Erythroblast (primary cell): ENCODE measurements at regions not wholly inside any gene's neighbourhood (a gene's known extent, or its start where the extent isn't known, plus 50 kb on each side); places are given as distances from the start of the nearest gene placed in this dataset.
"Not testable (repeated sequence)": the region's sequence is repeated elsewhere in the genome, so short reads cannot be mapped to it uniquely, and the experiment has no call there.

Source experiments
- DNase-seq, 2 experiments: peaks; one replicate each; lab custom pipeline; 2025; lab: John Stamatoyannopoulos, UW
- GATA1 ChIP-seq: IDR thresholded peaks from 2 replicates; pipeline ENCODE4 v1.6.1; 2011; ENCODE audit warnings: low read depth, mild to moderate bottlenecking, control low read depth, low read length, moderate library complexity
- POLR2A ChIP-seq: IDR thresholded peaks from 2 replicates; pipeline ENCODE4 v1.6.1; 2011; ENCODE audit warnings: mild to moderate bottlenecking, low read length

- no peak for TF ChIP-seq GATA1
- TF ChIP-seq POLR2A: no peak
Observed at GRCh38 chr7:3162289-3162688, 118.6 kb upstream of the CARD11 start.

GRCh38 chr7:3162798-3163197 lies 119.1 kb upstream of the CARD11 start:
- not testable (repeated sequence) for DNase-seq

More at GRCh38 chr7:3162289-3162688, 118.6 kb upstream of the CARD11 start:
- DNase-seq: no peak

GRCh38 chr7:3164380-3164792 lies 120.7 kb upstream of the CARD11 start:
- TF ChIP-seq POLR2A: no peak
- DNase-seq: no peak

- TF ChIP-seq GATA1: no peak
- no peak for TF ChIP-seq POLR2A
Observed at GRCh38 chr7:3165681-3166580, 122.3 kb upstream of the CARD11 start.

GRCh38 chr7:3167551-3167950 lies 123.9 kb upstream of the CARD11 start:
- no peak for DNase-seq
- TF ChIP-seq GATA1 (no peak), POLR2A (no peak)

More at GRCh38 chr7:3165681-3166580, 122.3 kb upstream of the CARD11 start:
- DNase-seq: no peak

- no peak for DNase-seq
- TF ChIP-seq POLR2A (no peak), GATA1 (no peak)
Observed at GRCh38 chr7:3168370-3168769, 124.7 kb upstream of the CARD11 start.

GRCh38 chr7:3168869-3169268 lies 125.2 kb upstream of the CARD11 start:
- DNase-seq: no peak
- TF ChIP-seq POLR2A (no peak), GATA1 (no peak)

GRCh38 chr7:3172768-3173280 lies 128.2 kb upstream of the SDK1 start:
- DNase-seq: no peak

GRCh38 chr7:3174515-3175284 lies 126.4 kb upstream of the SDK1 start:
- no peak for TF ChIP-seq GATA1
- TF ChIP-seq POLR2A: no peak
- no peak for DNase-seq

More at GRCh38 chr7:3172768-3173280, 128.2 kb upstream of the SDK1 start:
- TF ChIP-seq POLR2A (no peak), GATA1 (no peak)

- no peak for DNase-seq
- TF ChIP-seq POLR2A: no peak
- no peak for TF ChIP-seq GATA1
Observed at GRCh38 chr7:3175285-3175902, 125.7 kb upstream of the SDK1 start.

GRCh38 chr7:3176112-3177000 lies 124.7 kb upstream of the SDK1 start:
- DNase-seq: no peak
- no peak for TF ChIP-seq GATA1
- no peak for TF ChIP-seq POLR2A

- TF ChIP-seq POLR2A (no peak), GATA1 (no peak)
- DNase-seq: no peak
Observed at GRCh38 chr7:3177271-3177670, 123.8 kb upstream of the SDK1 start.

- no peak for DNase-seq
- no peak for TF ChIP-seq GATA1
- no peak for TF ChIP-seq POLR2A
Observed at GRCh38 chr7:3179456-3179855, 121.6 kb upstream of the SDK1 start.
